CD14-positive monocyte (primary cell): ENCODE measurements at regions not wholly inside any gene's neighbourhood (a gene's known extent, or its start where the extent isn't known, plus 50 kb on each side); places are given as distances from the start of the nearest gene placed in this dataset.
A peak's percentile ranks its signal among the peaks of the same experiment; 100 is the strongest.

Experiments
- DNase-seq, 3 donors: peaks; one replicate each; pipeline ENCODE4 v3.0.0-alpha.2; 2011 to 2022
- H2AFZ ChIP-seq: 2 replicates; pipeline ENCODE4 v1.6.0; 2012; ENCODE audit warnings: mild to moderate bottlenecking, low read depth, low read length, inconsistent platforms; ENCODE audit not compliant: insufficient read depth, poor library complexity, severe bottlenecking
- H3K27ac ChIP-seq, 2 donors: 1 replicate in 1 of 2; 2 replicates in 1 of 2; pipeline ENCODE4 v1.5.1; 2012 to 2013; ENCODE audit warnings: low read length in 2 of 2, control low read depth in 1 of 2, inconsistent platforms in 1 of 2, low read depth in 1 of 2, mild to moderate bottlenecking in 1 of 2
- H3K27me3 ChIP-seq, 2 donors: one replicate each; pipeline versions ENCODE4 v1.6.0 to v1.6.1; 2011 to 2013; ENCODE audit warnings: low read length in 2 of 2; ENCODE audit not compliant: control insufficient read depth in 2 of 2, insufficient read depth in 2 of 2
- H3K36me3 ChIP-seq, 2 donors: replicated peaks in 1 of 2; 1 replicate in 1 of 2; 2 replicates in 1 of 2; pipeline versions ENCODE4 v1.5.1 to v1.6.1; 2012 to 2013; ENCODE audit warnings: low read length in 2 of 2, control low read depth in 1 of 2, inconsistent platforms in 1 of 2, mild to moderate bottlenecking in 1 of 2; ENCODE audit not compliant: insufficient read depth in 2 of 2, control insufficient read depth in 1 of 2
- H3K4me1 ChIP-seq, 2 donors: 1 replicate in 1 of 2; 2 replicates in 1 of 2; pipeline versions ENCODE4 v1.5.1 to v1.6.1; 2012 to 2013; ENCODE audit warnings: low read length in 2 of 2, control low read depth in 1 of 2, inconsistent platforms in 1 of 2, mild to moderate bottlenecking in 1 of 2, moderate library complexity in 1 of 2; ENCODE audit not compliant: insufficient read depth in 2 of 2, control insufficient read depth in 1 of 2
- H3K4me2 ChIP-seq: replicated peaks from 2 replicates; pipeline ENCODE3; 2012; ENCODE audit warnings: low read length, moderate library complexity, mild to moderate bottlenecking; ENCODE audit not compliant: poor library complexity, severe bottlenecking; ENCODE audit errors: extremely low read depth
- H3K4me3 ChIP-seq, 3 experiments: fragments of 200-600 bp in 1 of 3; sonication (generic) in 1 of 3; replicated peaks in 1 of 3; 1 replicate in 2 of 3; 2 replicates in 1 of 3; pipeline ENCODE4 v1.5.1; 2011 to 2013; ENCODE audit warnings: low read length in 3 of 3, mild to moderate bottlenecking in 3 of 3, control low read depth in 2 of 3, low read depth in 2 of 3, inconsistent platforms in 1 of 3, moderate library complexity in 1 of 3
- H3K79me2 ChIP-seq: 2 replicates; pipeline ENCODE4 v1.6.0; 2012; ENCODE audit warnings: mild to moderate bottlenecking, control low read depth, inconsistent platforms, low read length, moderate library complexity; ENCODE audit not compliant: insufficient read depth
- H3K9ac ChIP-seq: 2 replicates; pipeline ENCODE4 v1.6.0; 2017; ENCODE audit warnings: low read length, mild to moderate bottlenecking; ENCODE audit not compliant: insufficient read depth, poor library complexity, severe bottlenecking
- H3K9me3 ChIP-seq, 2 donors: replicated peaks in 1 of 2; 1 replicate in 1 of 2; 2 replicates in 1 of 2; pipeline versions ENCODE4 v1.5.1 to v1.6.1; 2012 to 2013; ENCODE audit warnings: low read length in 2 of 2, control low read depth in 1 of 2; ENCODE audit not compliant: control insufficient read depth in 1 of 2, insufficient read depth in 1 of 2
- H4K20me1 ChIP-seq: 2 replicates; pipeline ENCODE4 v1.6.0; 2012; ENCODE audit warnings: mild to moderate bottlenecking, low read length, control low read depth, moderate library complexity; ENCODE audit not compliant: insufficient read depth
- H3K27ac Mint-ChIP-seq, 7 donors: one replicate each; pipeline ENCODE4 v1.8.0; 2020; ENCODE audit warnings: mild to moderate bottlenecking in 7 of 7, mixed read lengths in 7 of 7, moderate library complexity in 6 of 7, inconsistent platforms in 2 of 7
- H3K27me3 Mint-ChIP-seq, 3 donors: one replicate each; pipeline ENCODE4 v1.8.0; 2021 to 2022; ENCODE audit warnings: low read depth in 3 of 3, mild to moderate bottlenecking in 3 of 3, mixed read lengths in 3 of 3, moderate library complexity in 3 of 3, inconsistent platforms in 1 of 3
- H3K36me3 Mint-ChIP-seq, 2 donors: one replicate each; pipeline ENCODE4 v1.8.0; 2020; ENCODE audit warnings: mixed read lengths in 2 of 2, inconsistent platforms in 1 of 2, mild to moderate bottlenecking in 1 of 2
- H3K4me1 Mint-ChIP-seq: one replicate; pipeline ENCODE4 v1.8.0; 2020; ENCODE audit warnings: mild to moderate bottlenecking, mixed read lengths
- H3K4me3 Mint-ChIP-seq, 2 donors: one replicate each; pipeline ENCODE4 v1.8.0; 2020; ENCODE audit warnings: mild to moderate bottlenecking in 2 of 2, mixed read lengths in 2 of 2, moderate library complexity in 1 of 2
- H3K9me3 Mint-ChIP-seq, 7 donors: one replicate each; pipeline ENCODE4 v1.8.0; 2020 to 2022; ENCODE audit warnings: mixed read lengths in 7 of 7, mild to moderate bottlenecking in 6 of 7, moderate library complexity in 6 of 7, inconsistent platforms in 2 of 7
- CTCF ChIP-seq: fragments of 200-600 bp; IDR thresholded peaks from one replicate; pipeline ENCODE4 v1.8.0; 2022; ENCODE audit warnings: antibody characterized with exemption, mild to moderate bottlenecking
- WGBS: methylation state at CpG from one replicate; pipeline ENCODE4 v1.1.5; 2013; ENCODE audit warnings: missing lambda C conversion rate; ENCODE audit not compliant: insufficient coverage; 5-methylcytosine and 5-hydroxymethylcytosine counted together
- intact Hi-C, 2 donors: fragments of 100-400 bp; cut with micrococcal nuclease; formaldehyde crosslinking; loops; one replicate each; pipeline versions ENCODE4 v1.15.0 to v1.15.1; 2023

- H3K9ac ChIP-seq = no peak overlapping the region
- H3K27me3 ChIP-seq = no peaks in the 10 kb centered on the region
- no peaks in the 10 kb centered on the region for H4K20me1 ChIP-seq
- H3K36me3 Mint-ChIP-seq = no peaks in the 10 kb centered on the region
- H3K4me1 ChIP-seq = no peaks in the 10 kb centered on the region
- no peaks in the 10 kb centered on the region for H3K36me3 ChIP-seq
- H3K4me3 Mint-ChIP-seq = no peak overlapping the region
- H3K79me2 ChIP-seq = no peaks in the 10 kb centered on the region
- TF ChIP-seq CTCF = no peak
- DNase-seq = no peak
- H2AFZ ChIP-seq = no peak overlapping the region
- peak overlapping the region in 2 of 7 donors; percentile 1 to 61 for H3K27ac Mint-ChIP-seq
- H3K27me3 Mint-ChIP-seq = peaks cover 0 to 2% (median 0%) of the 10 kb centered on the region in 3 donors
- no peak overlapping the region for H3K4me2 ChIP-seq
- 40% methylated on average over 1 of the region's 2 CpGs for WGBS
- no peaks in the 10 kb centered on the region for H3K9me3 ChIP-seq
- no peak overlapping the region for H3K4me3 ChIP-seq
- no peaks in the 10 kb centered on the region for H3K4me1 Mint-ChIP-seq
- H3K27ac ChIP-seq = no peak overlapping the region
- intact Hi-C loops = no loop called here
- peaks cover 0 to 16% (median 4%) of the 10 kb centered on the region in 7 donors for H3K9me3 Mint-ChIP-seq
These were observed 812.3 kb downstream of the CDH11 start for GRCh38 chr16:64309398-64310110.

GRCh38 chr16:64308721-64309120 is 813.1 kb downstream of the CDH11 start:
- H3K27me3 Mint-ChIP-seq = no peaks in the 10 kb centered on the region
- no peak overlapping the region for H3K27ac Mint-ChIP-seq
- Histone ChIP-seq H3K4me3 (no peak overlapping the region), H3K9me3 (no peaks in the 10 kb centered on the region), H3K9ac (no peak overlapping the region), H3K36me3 (no peaks in the 10 kb centered on the region), H3K27me3 (no peaks in the 10 kb centered on the region), H3K79me2 (no peaks in the 10 kb centered on the region), H3K4me1 (no peaks in the 10 kb centered on the region), H4K20me1 (no peaks in the 10 kb centered on the region), H3K4me2 (no peak overlapping the region), H2AFZ (no peak overlapping the region), H3K27ac (no peak overlapping the region)
- H3K4me1 Mint-ChIP-seq = no peaks in the 10 kb centered on the region
- intact Hi-C loops = no loop called here
- no peak for DNase-seq
- no peak overlapping the region for H3K4me3 Mint-ChIP-seq
- no peak for TF ChIP-seq CTCF
- peaks cover 0 to 16% (median 4%) of the 10 kb centered on the region in 7 donors for H3K9me3 Mint-ChIP-seq
- H3K36me3 Mint-ChIP-seq = no peaks in the 10 kb centered on the region
- no CpG with 5 or more reads among the region's 3 CpGs for WGBS
